Sciatic nerve (tissue), 2 donors: ENCODE measurements at regions not wholly inside any gene's neighbourhood (a gene's known extent, or its start where the extent isn't known, plus 50 kb on each side); places are given as distances from the start of the nearest gene placed in this dataset.

Source experiments
- ATAC-seq: fragments of 200-7000 bp; cut with Tn5 transposase; one replicate; pipeline ENCODE4 v1.9.1; 2020; ENCODE audit warnings: mild to moderate bottlenecking, moderate library complexity
- DNase-seq: peaks from one replicate; pipeline ENCODE4 v3.0.0-alpha.2; 2020; ENCODE audit warnings: low spot score
- intact Hi-C: fragments of 100-400 bp; cut with DNase I; formaldehyde crosslinking; loops from one replicate; pipeline ENCODE4 v1.14.2; 2022
- donor health status: DM: no; HTN: no; CAD: no.
- donor health status: DM: no; HTN: no; CAD: no.

DNA sequence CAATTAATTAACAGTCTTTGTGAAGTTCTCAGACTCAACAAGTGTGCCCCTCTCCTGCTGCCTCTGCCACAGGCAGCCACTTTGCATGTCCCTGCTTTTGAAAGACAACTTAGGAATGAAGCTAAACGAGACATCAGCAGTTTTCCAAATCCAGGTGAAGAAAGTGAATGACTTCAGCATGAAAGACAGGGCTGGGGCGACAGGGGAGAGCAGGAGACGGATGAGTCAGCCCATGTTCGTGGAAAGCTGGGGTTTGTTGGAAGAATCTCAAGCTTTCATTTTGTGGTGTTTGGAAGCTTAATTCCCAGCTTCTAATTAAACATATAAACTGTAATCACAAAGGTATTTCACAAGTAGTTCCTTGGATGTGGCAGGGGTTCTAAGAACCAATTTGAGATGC, 207.8 kb upstream of the MAP3K1 start:
- DNase-seq (no peak), ATAC-seq (no peak)

GRCh38 chr5:56607074-56607473, 208.3 kb upstream of the MAP3K1 start:
- no peak for ATAC-seq
- intact Hi-C loops = no loop called here
- no peak for DNase-seq

More for the DNA sequence above, 207.8 kb upstream of the MAP3K1 start:
- intact Hi-C loops = no loop called here

DNA sequence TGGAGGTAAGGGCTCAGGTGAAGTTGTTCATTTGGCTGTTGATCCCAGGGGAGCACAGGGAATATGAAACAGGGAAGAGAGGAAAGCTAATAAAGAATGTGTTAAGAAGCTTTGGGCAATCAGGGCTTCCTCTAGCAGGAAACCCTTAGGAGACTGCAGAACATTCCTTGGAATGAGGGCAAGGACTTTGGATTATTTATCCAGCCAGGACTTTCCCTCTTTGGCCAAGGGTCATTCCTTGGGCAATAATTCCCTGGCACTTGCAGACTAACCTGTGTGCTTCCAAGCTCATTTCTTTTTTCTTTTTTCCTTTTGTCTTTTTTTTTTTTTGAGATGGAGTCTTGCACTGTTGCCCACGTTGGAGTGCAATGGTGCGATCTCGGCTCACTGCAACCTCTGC, 209.2 kb upstream of the MAP3K1 start:
- DNase-seq (no peak), ATAC-seq (no peak)
- intact Hi-C loops = no loop called here

GRCh38 chr5:56605231-56605630, 210.1 kb upstream of the MAP3K1 start:
- intact Hi-C loops = no loop called here
- DNase-seq (no peak), ATAC-seq (no peak)

DNA sequence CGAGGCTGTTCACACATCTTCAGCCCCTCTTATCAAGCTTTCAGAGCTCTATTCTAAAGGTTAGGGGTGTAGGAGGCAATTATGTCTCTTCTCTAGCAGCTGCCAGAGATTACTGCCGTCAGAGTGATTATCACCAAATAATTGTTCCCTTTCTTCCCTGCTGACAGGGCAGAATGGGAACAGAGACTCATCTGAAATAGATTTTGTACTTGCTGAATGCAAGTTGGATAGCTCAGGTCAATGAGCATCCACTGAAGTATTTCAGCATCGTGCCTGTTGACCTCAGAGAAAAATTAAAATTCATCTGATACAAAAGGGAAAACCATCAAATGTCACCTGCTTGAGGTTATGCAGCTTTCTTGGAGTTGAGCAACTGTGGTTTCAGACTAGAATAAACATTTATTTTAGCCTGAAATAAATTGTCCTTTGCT, 213.7 kb upstream of the MAP3K1 start:
- DNase-seq (no peak), ATAC-seq (no peak)
- intact Hi-C loops = no loop called here

DNA sequence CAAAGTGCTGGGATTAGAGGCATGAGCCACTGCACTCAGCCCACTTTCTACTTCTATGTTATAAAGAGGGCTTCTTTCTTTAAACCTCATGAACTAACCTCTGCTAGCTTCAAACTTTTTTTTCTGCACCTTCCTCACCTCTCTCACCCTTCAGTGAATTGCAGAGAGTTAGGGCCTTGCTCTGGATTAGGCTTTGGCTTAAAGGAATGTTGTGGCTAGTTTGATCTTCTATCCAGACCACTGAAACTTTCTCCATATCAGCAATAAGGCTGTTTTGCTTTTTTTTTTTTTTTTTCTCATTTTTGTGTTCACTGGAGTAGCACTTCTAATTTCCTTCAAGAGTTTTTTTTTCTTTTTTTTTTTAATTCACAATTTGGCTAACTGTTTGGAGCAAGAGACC, 216.4 kb upstream of the MAP3K1 start:
- ATAC-seq (no peak), DNase-seq (no peak)
- intact Hi-C loops = no loop called here

- DNase-seq = no peak
- ATAC-seq = no peak
- intact Hi-C loops = no loop called here
These were observed 219.2 kb upstream of the MAP3K1 start for GRCh38 chr5:56596155-56596554.

- ATAC-seq = peak; percentile 28
- intact Hi-C loops = no loop called here
- no peak for DNase-seq
These were observed 219.8 kb upstream of the MAP3K1 start for GRCh38 chr5:56595566-56595965.

DNA sequence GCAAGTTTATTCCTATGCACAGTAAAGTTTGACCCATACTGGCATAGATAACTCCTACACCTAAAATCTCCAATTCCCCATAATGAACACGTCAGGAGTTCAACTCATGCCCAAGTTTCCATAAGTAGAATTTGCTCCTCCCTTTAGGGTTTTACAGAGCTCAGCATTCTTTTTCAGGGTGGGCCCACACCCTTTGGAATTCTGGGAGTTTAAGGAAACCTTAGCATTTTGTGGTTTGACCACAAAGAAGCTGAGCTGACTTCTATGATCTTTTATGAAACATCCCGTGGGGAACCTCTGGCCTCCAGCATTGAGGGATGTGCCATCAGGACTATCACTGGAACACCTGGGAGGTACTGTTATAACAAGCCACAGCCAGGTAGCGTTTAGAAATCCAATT, 220.6 kb upstream of the MAP3K1 start:
- DNase-seq = no peak
- intact Hi-C loops = no loop called here
- ATAC-seq = peak; percentile 42

GRCh38 chr5:56591081-56591480, 224.3 kb upstream of the MAP3K1 start:
- DNase-seq = no peak
- no peak for ATAC-seq
- intact Hi-C loops = no loop called here

- ATAC-seq (no peak), DNase-seq (no peak)
- intact Hi-C loops = no loop called here
These were observed 225.9 kb upstream of the MAP3K1 start for GRCh38 chr5:56589481-56589860.

GRCh38 chr5:56588636-56589480, 226.5 kb upstream of the MAP3K1 start:
- intact Hi-C loops = no loop called here
- DNase-seq (peak; percentile 75), ATAC-seq (peak; percentile 82)

- DNase-seq = no peak
- no peak for ATAC-seq
- intact Hi-C loops = no loop called here
These were observed 227.2 kb upstream of the MAP3K1 start for GRCh38 chr5:56588131-56588487.

DNA sequence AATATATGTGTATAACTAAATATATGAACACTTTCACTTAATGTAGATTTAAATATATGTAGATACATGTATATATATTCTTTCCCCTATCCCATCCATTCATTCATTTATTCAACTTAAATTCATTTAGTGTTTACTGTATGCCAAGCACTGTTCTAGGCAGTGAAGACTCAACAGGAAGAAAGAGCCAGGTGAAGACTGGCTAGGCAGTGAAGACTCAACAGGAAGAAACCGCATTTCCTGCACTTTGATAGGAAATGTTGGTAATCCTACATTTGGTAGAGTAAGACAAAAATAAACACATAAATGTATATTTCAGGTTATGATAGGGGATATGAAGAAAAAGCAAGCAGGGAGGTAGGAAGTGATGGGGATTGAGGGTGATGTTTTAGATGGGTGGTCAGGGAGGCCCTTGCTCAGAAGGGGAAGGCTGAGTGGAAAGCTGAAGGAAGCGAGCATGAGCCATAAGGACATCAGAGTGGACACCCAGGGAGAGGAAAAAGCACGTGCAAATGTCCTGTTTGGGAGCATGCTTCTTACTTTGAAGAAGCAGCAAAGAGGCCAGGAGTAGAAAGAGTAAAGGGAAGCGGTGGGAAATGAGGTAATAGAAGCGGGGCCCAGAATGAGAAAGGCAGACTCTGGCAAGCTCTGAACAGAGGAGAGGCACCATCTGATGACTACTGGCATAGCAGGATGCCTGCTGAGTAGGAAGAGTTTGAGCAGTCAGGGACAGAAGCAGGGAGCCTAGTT, 227.8 kb upstream of the MAP3K1 start:
- intact Hi-C loops = no loop called here
- ATAC-seq = no peak

DNA sequence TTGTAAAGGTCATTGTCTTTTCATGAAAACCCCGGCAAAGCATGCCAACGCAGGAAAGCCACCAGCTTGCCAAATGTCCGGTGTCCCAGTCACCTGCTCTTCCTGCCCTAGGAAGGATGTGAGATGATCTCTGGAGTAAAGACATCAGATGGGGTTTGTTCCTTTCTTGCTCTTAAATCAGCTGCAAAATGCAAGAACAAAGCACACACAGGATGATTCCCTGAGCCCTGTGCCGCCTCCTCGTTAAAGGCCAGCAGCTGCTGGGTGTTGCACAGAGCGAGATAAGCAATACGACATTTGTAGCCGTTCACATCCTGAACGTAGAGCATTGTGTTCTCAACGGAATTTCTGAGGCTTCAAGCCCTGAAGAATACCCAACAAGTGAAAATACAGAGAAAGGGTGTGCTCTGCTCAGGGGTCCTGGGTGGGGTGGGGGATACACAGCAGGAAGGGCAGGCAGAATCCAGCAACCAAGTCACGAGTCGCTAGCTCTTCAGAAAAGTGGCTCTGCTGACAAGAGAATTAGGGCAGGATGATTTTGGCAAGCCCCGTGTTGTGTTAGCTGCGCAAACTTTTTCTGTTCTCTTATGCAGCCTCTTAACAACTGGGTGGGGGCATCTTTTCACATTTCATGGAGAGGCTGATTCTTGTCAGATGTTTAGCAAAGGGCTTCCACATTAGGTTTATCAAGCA, 229.2 kb upstream of the MAP3K1 start:
- intact Hi-C loops = no loop called here
- peak; percentile 72 for DNase-seq
- peak; percentile 84 for ATAC-seq

More for the DNA sequence above, 227.8 kb upstream of the MAP3K1 start:
- no peak for DNase-seq

GRCh38 chr5:56585461-56585860, 229.9 kb upstream of the MAP3K1 start:
- DNase-seq = no peak
- intact Hi-C loops = no loop called here
- ATAC-seq = no peak

- ATAC-seq (no peak), DNase-seq (no peak)
- intact Hi-C loops = no loop called here
These were observed 233.9 kb upstream of the MAP3K1 start for GRCh38 chr5:56581426-56581825.

- intact Hi-C loops = no loop called here
- ATAC-seq (no peak), DNase-seq (no peak)
These were observed 234.5 kb upstream of the MAP3K1 start for GRCh38 chr5:56580864-56581263.

GRCh38 chr5:56575821-56576220, 239.5 kb upstream of the MAP3K1 start:
- ATAC-seq = no peak
- no peak for DNase-seq
- intact Hi-C loops = no loop called here

GRCh38 chr5:56574778-56575177, 240.6 kb upstream of the MAP3K1 start:
- intact Hi-C loops = no loop called here
- ATAC-seq = no peak

More at GRCh38 chr5:56574778-56575177, 240.6 kb upstream of the MAP3K1 start:
- no peak for DNase-seq
